GM21825 (cell line): ENCODE measurements at regions not wholly inside any gene's neighbourhood (a gene's known extent, or its start where the extent isn't known, plus 50 kb on each side); places are given as distances from the start of the nearest gene placed in this dataset.

Experiments used
- ATAC-seq: cut with Tn5 transposase; IDR thresholded peaks from one replicate; pipeline ENCODE4 v1.9.1; 2021; ENCODE audit warnings: mild to moderate bottlenecking, moderate library complexity; ENCODE audit not compliant: unreplicated experiment

GRCh38 chr20:20939006-20939405 is 167.2 kb downstream of the LINC00237 start:
- no peak for ATAC-seq

GRCh38 chr20:20938599-20938998 is 167.6 kb downstream of the LINC00237 start:
- ATAC-seq = no peak

GRCh38 chr20:20938131-20938530 is 168.0 kb downstream of the LINC00237 start:
- no peak for ATAC-seq

- ATAC-seq = no peak
Observed at GRCh38 chr20:20933142-20933958, 172.8 kb downstream of the LINC00237 start.

- no peak for ATAC-seq
Observed at GRCh38 chr20:20932156-20932555, 174.0 kb downstream of the LINC00237 start.

- no peak for ATAC-seq
Observed at GRCh38 chr20:20931632-20932031, 174.5 kb downstream of the LINC00237 start.

- no peak for ATAC-seq
Observed at GRCh38 chr20:20931024-20931423, 175.1 kb downstream of the LINC00237 start.

- no peak for ATAC-seq
Observed at GRCh38 chr20:20930500-20930899, 175.7 kb downstream of the LINC00237 start.

- no peak for ATAC-seq
Observed at GRCh38 chr20:20929341-20929740, 176.8 kb downstream of the LINC00237 start.

- no peak for ATAC-seq
Observed at GRCh38 chr20:20926222-20926905, 179.8 kb downstream of the LINC00237 start.

- ATAC-seq = no peak
Observed at GRCh38 chr20:20920433-20920832, 185.7 kb downstream of the LINC00237 start.

- no peak for ATAC-seq
Observed at GRCh38 chr20:20915844-20916243, 190.3 kb downstream of the LINC00237 start.

- no peak for ATAC-seq
Observed at GRCh38 chr20:20904501-20904831, 192.0 kb upstream of the RALGAPA2 start.

- ATAC-seq = no peak
Observed at GRCh38 chr20:20903773-20904500, 191.5 kb upstream of the RALGAPA2 start.

GRCh38 chr20:20897922-20898321 is 185.5 kb upstream of the RALGAPA2 start:
- no peak for ATAC-seq

- ATAC-seq = no peak
Observed at GRCh38 chr20:20897145-20897544, 184.7 kb upstream of the RALGAPA2 start.

GRCh38 chr20:20896606-20897005 is 184.2 kb upstream of the RALGAPA2 start:
- no peak for ATAC-seq

GRCh38 chr20:20895537-20895936 is 183.1 kb upstream of the RALGAPA2 start:
- no peak for ATAC-seq

GRCh38 chr20:20894753-20895152 is 182.3 kb upstream of the RALGAPA2 start:
- no peak for ATAC-seq

- no peak for ATAC-seq
Observed at GRCh38 chr20:20894280-20894679, 181.8 kb upstream of the RALGAPA2 start.

GRCh38 chr20:20892328-20892727 is 179.9 kb upstream of the RALGAPA2 start:
- no peak for ATAC-seq

GRCh38 chr20:20890751-20891150 is 178.3 kb upstream of the RALGAPA2 start:
- ATAC-seq = no peak
